RWPE1 (cell line): ENCODE measurements at regions not wholly inside any gene's neighbourhood (a gene's known extent, or its start where the extent isn't known, plus 50 kb on each side); places are given as distances from the start of the nearest gene placed in this dataset.
A peak's percentile ranks its signal among the peaks of the same experiment; 100 is the strongest.

Experiments used
- CTCF ChIA-PET: fragments of 350-600 bp; sonication (Branson Sonifier 250); formaldehyde crosslinking; extraction: SDS; loops from one replicate; lab custom pipeline; 2021; lab: Yijun Ruan, JAX
- POLR2A ChIA-PET: fragments of 400-600 bp; formaldehyde crosslinking; extraction: SDS; loops from one replicate; lab custom pipeline; 2020; ENCODE audit warnings: antibody characterized with exemption; ENCODE audit not compliant: low non-redundant PET; lab: Yijun Ruan, JAX
- DNase-seq: peaks from one replicate; pipeline ENCODE4 v3.0.0; 2012; ENCODE audit warnings: low spot score
- H3K27ac ChIP-seq: fragments of 450-650 bp; 2 replicates; pipeline ENCODE4 v1.5.1; 2017
- TF ChIP-seq, protein P1 (sequence below): fragments of 450-650 bp; conservative IDR thresholded peaks from 2 replicates; pipeline ENCODE4 v1.5.1; 2017; ENCODE audit warnings: low read depth, mild to moderate bottlenecking

DNA sequence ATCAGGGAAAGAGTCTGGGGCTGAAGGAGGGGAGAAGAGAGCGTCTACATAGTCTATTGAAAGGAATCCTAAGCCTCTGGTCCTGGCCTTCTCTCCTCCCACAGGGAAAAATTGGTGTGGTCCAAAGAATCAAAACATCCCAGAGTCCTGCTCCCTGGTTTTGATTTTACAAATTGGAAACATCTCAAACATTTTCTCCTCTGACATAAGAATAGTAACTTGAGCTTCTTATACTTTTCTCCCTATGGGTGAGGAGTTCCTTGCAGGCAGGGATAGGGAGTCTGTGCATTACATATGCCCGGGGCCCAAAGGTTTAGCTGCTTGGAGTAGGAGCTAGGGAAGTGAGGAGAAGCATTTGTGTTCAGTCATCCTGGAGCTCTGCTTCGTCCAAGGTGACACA, 120.0 kb upstream of the GGTLC1 start:
- H3K27ac ChIP-seq, result no peak overlapping the region
- POLR2A ChIA-PET, result no interaction called here
- CTCF ChIA-PET, result no interaction called here

DNA sequence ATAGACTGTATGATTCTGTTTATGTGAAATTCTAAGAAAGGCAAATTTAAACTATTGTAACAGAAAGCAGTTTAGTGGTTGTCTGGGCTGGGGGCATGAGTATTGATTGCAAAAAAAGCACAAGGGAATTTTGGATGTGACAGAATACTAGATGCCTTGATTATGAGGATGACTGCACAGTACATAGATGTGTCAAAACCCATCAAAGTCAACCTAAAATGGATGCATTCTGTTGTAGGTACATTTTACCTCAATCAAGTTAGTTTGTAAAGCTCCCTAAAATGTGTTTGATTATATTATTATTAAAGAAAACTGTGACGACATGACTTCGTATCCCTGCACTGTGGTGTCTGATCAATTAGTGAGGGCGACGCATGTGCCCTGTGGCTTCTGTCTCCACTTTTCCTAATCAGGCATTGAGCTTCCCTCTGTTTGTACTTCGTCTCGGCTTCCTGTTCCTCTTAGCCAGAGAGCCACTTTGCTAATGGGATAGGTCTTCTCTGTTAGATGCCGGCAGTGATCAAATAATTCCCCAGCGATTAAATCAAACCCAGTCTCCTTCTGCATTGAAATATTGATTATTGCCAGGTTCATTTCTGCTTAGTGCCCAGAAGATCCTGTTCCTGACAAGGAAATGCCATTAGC, 118.3 kb upstream of the GGTLC1 start:
- H3K27ac ChIP-seq, result no peak overlapping the region
- POLR2A ChIA-PET, result no interaction called here
- CTCF ChIA-PET, result no interaction called here
- no peak for DNase-seq
- TF ChIP-seq, protein P1, sequence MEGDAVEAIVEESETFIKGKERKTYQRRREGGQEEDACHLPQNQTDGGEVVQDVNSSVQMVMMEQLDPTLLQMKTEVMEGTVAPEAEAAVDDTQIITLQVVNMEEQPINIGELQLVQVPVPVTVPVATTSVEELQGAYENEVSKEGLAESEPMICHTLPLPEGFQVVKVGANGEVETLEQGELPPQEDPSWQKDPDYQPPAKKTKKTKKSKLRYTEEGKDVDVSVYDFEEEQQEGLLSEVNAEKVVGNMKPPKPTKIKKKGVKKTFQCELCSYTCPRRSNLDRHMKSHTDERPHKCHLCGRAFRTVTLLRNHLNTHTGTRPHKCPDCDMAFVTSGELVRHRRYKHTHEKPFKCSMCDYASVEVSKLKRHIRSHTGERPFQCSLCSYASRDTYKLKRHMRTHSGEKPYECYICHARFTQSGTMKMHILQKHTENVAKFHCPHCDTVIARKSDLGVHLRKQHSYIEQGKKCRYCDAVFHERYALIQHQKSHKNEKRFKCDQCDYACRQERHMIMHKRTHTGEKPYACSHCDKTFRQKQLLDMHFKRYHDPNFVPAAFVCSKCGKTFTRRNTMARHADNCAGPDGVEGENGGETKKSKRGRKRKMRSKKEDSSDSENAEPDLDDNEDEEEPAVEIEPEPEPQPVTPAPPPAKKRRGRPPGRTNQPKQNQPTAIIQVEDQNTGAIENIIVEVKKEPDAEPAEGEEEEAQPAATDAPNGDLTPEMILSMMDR, result no peak

More for the DNA sequence above, 120.0 kb upstream of the GGTLC1 start:
- TF ChIP-seq, protein P1, result no peak
- no peak for DNase-seq

DNA sequence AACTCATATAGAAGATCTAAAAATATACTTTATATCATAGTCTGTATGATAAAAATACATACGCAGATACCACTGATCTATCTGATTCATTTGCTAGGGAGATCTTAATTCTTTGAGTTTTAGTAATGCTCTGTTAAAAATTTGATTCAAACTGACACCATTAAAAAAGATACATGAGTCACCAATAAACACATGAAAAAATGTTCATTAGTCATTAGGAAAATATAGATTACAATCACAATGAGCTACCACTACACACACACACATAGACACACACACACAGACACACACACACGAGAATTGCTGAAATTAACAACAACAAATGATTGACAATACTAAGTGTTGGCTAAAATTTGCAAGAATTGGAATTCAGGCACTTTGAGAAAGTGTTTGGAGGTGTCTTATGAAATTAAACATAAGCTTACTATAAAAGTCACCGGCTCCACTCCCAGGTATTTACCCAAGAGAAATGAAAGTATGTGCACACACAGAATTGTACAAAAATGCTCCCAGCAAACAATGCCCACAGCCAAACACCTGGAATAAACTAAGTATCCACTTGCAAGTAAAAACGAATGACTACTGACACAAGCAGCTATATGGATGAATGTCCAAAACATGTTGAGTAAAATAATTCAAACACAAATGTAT, 117.7 kb upstream of the GGTLC1 start:
- no peak for DNase-seq
- H3K27ac ChIP-seq, result no peak overlapping the region
- CTCF ChIA-PET, result no interaction called here
- POLR2A ChIA-PET, result interaction anchor here (0.7 kb wide), 1 partner anchor 20 kb away, joined by 4 read pairs; no protein-coding TSS in a partner anchor
- TF ChIP-seq, protein P1, result no peak

DNA sequence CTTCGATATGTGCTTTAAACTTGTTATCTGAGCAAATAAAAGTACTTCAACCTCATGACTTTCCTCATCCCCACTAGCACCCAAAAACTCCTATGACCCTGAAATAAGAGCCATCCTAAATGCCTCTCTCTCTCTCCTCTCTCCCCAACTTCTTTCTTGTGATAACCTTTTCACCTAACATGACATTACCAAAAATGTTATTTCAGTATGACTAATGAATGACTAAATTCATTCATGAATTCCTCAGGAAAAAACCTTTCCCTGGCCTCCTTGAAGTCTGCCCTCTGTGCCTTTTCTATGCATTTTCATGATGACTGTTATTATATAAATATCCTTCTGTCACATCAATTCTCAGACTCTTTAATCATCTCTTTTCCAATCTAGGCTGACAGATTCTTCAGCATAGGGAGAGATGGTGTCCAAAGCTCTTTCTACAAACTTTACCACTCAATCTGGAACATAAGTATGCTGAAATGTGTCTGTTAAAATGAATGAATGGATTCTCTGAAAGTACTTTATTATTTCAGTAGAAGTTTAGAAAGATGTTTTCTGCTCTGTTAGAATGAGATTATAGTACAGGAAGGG, 114.3 kb upstream of the GGTLC1 start:
- POLR2A ChIA-PET, result no interaction called here
- peak; percentile 34 for DNase-seq
- H3K27ac ChIP-seq, result no peak overlapping the region
- TF ChIP-seq, protein P1, result no peak
- CTCF ChIA-PET, result interaction anchor here (0.6 kb wide), 1 partner anchor 26 kb away, joined by 5 read pairs; no protein-coding TSS in a partner anchor

DNA sequence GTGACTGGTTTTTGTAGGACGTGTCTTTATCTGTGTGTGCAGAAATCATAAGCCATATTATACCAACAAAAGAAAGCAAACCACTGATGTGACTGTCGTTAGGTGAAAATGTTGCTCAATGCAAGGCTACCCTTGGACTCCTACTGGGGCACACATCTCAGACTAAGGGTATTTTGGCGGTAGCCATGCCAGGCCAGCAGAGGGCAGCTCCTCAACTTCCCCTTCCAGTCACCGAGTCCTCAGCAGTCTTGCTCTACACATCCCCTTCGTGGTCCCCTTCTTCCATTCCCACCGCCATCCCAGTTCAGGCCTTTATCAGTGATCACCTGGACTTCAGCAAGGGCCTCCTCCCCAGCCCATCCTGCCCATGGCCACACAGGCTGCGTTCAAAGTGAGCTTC, 113.7 kb upstream of the GGTLC1 start:
- DNase-seq, result no peak
- TF ChIP-seq, protein P1, result no peak
- H3K27ac ChIP-seq, result no peak overlapping the region
- CTCF ChIA-PET, result interaction anchor here (0.6 kb wide), 1 partner anchor 27 kb away, joined by 5 read pairs; no protein-coding TSS in a partner anchor
- POLR2A ChIA-PET, result no interaction called here

DNA sequence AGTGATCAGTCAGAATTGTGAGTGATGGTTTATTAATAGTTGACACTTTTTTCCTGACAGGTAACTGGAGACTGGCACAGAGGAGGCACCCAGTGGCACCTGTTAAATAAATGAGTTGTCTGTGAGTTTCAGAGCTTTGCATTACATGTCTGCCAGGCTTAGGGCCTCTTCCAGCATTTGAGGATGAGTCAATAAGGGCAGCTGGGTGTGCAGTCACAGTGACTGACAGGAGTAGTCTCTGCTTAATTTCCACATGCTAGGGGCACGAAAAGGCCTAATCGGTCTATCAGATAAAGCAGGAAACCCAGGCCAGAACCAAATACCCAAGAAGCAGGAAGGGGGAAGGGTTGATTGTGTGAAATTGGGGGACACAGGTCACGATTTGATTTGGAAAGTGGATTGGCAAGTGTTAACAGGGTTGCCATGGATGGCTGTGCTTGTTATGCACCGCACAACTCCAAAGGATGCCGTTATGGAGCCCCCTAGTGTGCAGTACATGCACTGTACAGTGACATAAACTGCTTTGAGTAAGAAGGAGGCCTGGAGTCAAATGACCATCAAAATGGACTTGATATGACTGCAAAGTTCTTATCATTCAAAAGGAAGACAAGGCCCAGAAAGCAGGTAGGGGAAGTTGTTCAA, 111.9 kb upstream of the GGTLC1 start:
- DNase-seq, result peak; percentile 13
- TF ChIP-seq, protein P1, result peak; percentile 60
- POLR2A ChIA-PET, result no interaction called here
- CTCF ChIA-PET, result interaction anchor here (0.6 kb wide), 1 partner anchor 216 kb away, joined by 3 read pairs; no protein-coding TSS in a partner anchor
- H3K27ac ChIP-seq, result no peak overlapping the region
